Smooth muscle cell (in vitro differentiated cells): ENCODE measurements at regions not wholly inside any gene's neighbourhood (a gene's known extent, or its start where the extent isn't known, plus 50 kb on each side); places are given as distances from the start of the nearest gene placed in this dataset.
"Not testable (repeated sequence)": the region's sequence is repeated elsewhere in the genome, so short reads cannot be mapped to it uniquely, and the experiment has no call there.

Source experiments
- DNase-seq: peaks from one replicate; lab custom pipeline; 2025; ENCODE audit not compliant: unreplicated experiment; lab: John Stamatoyannopoulos, UW
- H2AFZ ChIP-seq: fragments of 200-600 bp; sonication (generic); 2 replicates; pipeline ENCODE4 v1.6.0; 2016; ENCODE audit warnings: antibody characterized with exemption, low read depth, mild to moderate bottlenecking
- H3F3A ChIP-seq: fragments of 200-600 bp; sonication (generic); 2 replicates; pipeline ENCODE4 v1.6.0; 2017; ENCODE audit warnings: antibody characterized with exemption, low read depth
- H3K27ac ChIP-seq: fragments of 200-600 bp; sonication (generic); 2 replicates; pipeline ENCODE4 v1.5.1; 2016; ENCODE audit warnings: low read depth, mild to moderate bottlenecking
- H3K27me3 ChIP-seq: fragments of 200-600 bp; sonication (generic); 2 replicates; pipeline ENCODE4 v1.6.1; 2016; ENCODE audit warnings: low read depth, mild to moderate bottlenecking
- H3K36me3 ChIP-seq: fragments of 200-600 bp; sonication (generic); 2 replicates; pipeline ENCODE4 v1.5.1; 2016; ENCODE audit warnings: low read depth
- H3K4me1 ChIP-seq: fragments of 200-600 bp; sonication (generic); 2 replicates; pipeline ENCODE4 v1.5.1; 2016; ENCODE audit warnings: low read depth
- H3K4me2 ChIP-seq: fragments of 200-600 bp; sonication (generic); 2 replicates; pipeline ENCODE4 v1.6.0; 2016; ENCODE audit warnings: mild to moderate bottlenecking
- H3K4me3 ChIP-seq: fragments of 200-600 bp; sonication (generic); 2 replicates; pipeline ENCODE4 v1.5.1; 2016; ENCODE audit warnings: mild to moderate bottlenecking
- H3K79me2 ChIP-seq: fragments of 200-600 bp; sonication (generic); 2 replicates; pipeline ENCODE4 v1.6.0; 2016; ENCODE audit warnings: low read depth, mild to moderate bottlenecking
- H3K9ac ChIP-seq: fragments of 200-600 bp; sonication (generic); 2 replicates; pipeline ENCODE4 v1.6.0; 2016; ENCODE audit warnings: low read depth
- H3K9me3 ChIP-seq: fragments of 200-600 bp; sonication (generic); replicated peaks from 2 replicates; pipeline ENCODE4 v1.5.1; 2016; ENCODE audit warnings: low read depth
- H4K20me1 ChIP-seq: fragments of 200-600 bp; sonication (generic); 2 replicates; pipeline ENCODE4 v1.6.0; 2016; ENCODE audit warnings: low read depth
- WGBS: methylation state at CpG from one replicate; pipeline ENCODE4 v1.1.7; 2016; ENCODE audit warnings: low lambda C conversion rate; 5-methylcytosine and 5-hydroxymethylcytosine counted together
- TF ChIP-seq, protein P1 (sequence below): fragments of 200-600 bp; sonication (generic); IDR thresholded peaks from 2 replicates; pipeline ENCODE4 v1.5.1; 2017; ENCODE audit warnings: borderline replicate concordance, mild to moderate bottlenecking, antibody characterized with exemption; ENCODE audit not compliant: insufficient read depth, poor library complexity, severe bottlenecking

DNA sequence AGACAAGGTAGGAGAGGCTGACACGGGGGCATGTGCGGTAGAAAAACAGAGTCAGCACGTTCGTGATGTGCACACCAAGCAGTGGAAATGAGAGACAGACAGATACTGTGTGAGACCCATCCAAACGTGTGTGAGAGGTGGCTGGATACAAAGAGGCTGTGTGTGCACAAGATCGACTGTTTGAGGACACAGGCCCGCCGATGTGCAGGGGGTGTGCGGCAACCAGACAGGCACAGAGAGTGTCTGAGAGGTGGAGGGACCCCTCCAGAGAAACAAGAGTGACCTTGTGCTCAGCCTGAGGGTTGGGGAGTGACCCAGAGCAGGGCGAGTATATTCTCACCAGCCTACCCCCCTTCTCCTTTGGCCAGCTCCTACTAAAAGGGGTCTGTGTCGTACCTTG is 97.8 kb upstream of the IPO9 start:
- H3K36me3 ChIP-seq, result no peaks in the 10 kb centered on the region
- peaks cover 83% of the 10 kb centered on the region for H4K20me1 ChIP-seq
- H3K9me3 ChIP-seq, result no peaks in the 10 kb centered on the region
- no peak overlapping the region for H3K4me3 ChIP-seq
- H3K27me3 ChIP-seq, result no peaks in the 10 kb centered on the region
- peaks cover 73% of the 10 kb centered on the region for H3K79me2 ChIP-seq
- peak overlapping the region; percentile 74 for H3K4me2 ChIP-seq
- no peak overlapping the region for H2AFZ ChIP-seq
- peaks cover 16% of the 10 kb centered on the region for H3F3A ChIP-seq
- H3K27ac ChIP-seq, result peak overlapping the region; percentile 90
- TF ChIP-seq, protein P1, sequence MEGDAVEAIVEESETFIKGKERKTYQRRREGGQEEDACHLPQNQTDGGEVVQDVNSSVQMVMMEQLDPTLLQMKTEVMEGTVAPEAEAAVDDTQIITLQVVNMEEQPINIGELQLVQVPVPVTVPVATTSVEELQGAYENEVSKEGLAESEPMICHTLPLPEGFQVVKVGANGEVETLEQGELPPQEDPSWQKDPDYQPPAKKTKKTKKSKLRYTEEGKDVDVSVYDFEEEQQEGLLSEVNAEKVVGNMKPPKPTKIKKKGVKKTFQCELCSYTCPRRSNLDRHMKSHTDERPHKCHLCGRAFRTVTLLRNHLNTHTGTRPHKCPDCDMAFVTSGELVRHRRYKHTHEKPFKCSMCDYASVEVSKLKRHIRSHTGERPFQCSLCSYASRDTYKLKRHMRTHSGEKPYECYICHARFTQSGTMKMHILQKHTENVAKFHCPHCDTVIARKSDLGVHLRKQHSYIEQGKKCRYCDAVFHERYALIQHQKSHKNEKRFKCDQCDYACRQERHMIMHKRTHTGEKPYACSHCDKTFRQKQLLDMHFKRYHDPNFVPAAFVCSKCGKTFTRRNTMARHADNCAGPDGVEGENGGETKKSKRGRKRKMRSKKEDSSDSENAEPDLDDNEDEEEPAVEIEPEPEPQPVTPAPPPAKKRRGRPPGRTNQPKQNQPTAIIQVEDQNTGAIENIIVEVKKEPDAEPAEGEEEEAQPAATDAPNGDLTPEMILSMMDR, result no peak
- peak overlapping the region; percentile 14 for H3K9ac ChIP-seq
- peaks cover 37% of the 10 kb centered on the region for H3K4me1 ChIP-seq
- DNase-seq, result no peak
- 61% methylated on average over 11 of the region's 11 CpGs for WGBS

DNA sequence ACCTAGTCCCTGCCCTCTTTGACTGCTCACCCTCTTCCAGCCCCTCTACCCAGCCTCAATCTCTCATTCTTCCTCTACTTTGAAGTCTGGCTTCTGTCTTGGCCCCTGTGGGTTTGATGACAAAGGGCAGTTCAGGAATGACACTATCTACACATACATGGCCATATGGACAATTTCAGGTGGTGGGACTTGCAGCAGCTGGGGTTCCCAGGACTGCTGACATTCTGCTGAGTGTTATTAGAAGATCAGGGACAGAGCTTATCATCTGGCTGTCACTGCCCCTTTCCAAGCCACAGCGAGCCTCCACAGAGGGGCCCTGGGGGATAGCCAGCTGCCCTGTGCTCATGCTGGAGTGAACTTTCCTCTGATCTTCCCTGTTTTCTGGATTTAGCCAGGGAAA is 97.4 kb upstream of the IPO9 start:
- Histone ChIP-seq H3K9ac (peak overlapping the region; percentile 27), H3K79me2 (peaks cover 75% of the 10 kb centered on the region), H3K4me2 (peak overlapping the region; percentile 74)

DNA sequence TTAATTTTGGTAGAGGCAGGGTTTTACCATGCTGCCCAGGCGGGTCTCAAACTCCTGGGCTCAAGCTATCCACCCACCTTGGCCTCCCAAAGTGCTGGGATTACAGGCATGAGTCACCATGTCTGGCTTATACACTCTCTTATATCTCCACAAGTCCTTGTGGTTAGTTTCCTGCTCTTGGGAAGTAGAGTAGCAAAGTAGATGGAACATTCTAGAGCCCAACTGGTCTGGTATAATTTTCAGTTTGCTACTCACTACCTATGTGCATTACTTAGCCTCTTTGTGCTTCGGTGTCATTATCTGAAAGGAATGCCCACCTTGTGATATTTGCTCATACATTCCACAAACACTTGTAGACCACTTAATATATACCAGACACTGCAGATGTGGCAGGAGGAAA is 96.6 kb upstream of the IPO9 start:
- Histone ChIP-seq H3K9me3 (no peaks in the 10 kb centered on the region), H3K9ac (no peak overlapping the region), H4K20me1 (peaks cover 83% of the 10 kb centered on the region), H2AFZ (no peak overlapping the region), H3K36me3 (no peaks in the 10 kb centered on the region), H3K27me3 (no peaks in the 10 kb centered on the region), H3K4me1 (peaks cover 42% of the 10 kb centered on the region), H3K27ac (peak overlapping the region; percentile 90), H3K79me2 (peaks cover 77% of the 10 kb centered on the region), H3K4me3 (no peak overlapping the region), H3F3A (peaks cover 23% of the 10 kb centered on the region), H3K4me2 (peak overlapping the region; percentile 74)
- WGBS, result 21% methylated on average over 2 of the region's 2 CpGs
- TF ChIP-seq, protein P1, result no peak
- DNase-seq, result no peak

More for the DNA sequence above, 97.4 kb upstream of the IPO9 start:
- Histone ChIP-seq H3K4me3 (no peak overlapping the region), H3K27ac (peak overlapping the region; percentile 90), H4K20me1 (peaks cover 83% of the 10 kb centered on the region), H3F3A (peaks cover 20% of the 10 kb centered on the region), H3K27me3 (no peaks in the 10 kb centered on the region), H3K9me3 (no peaks in the 10 kb centered on the region), H2AFZ (no peak overlapping the region), H3K4me1 (peaks cover 40% of the 10 kb centered on the region), H3K36me3 (no peaks in the 10 kb centered on the region)
- DNase-seq, result no peak
- 11% methylated on average over 1 of the region's 1 CpG for WGBS
- TF ChIP-seq, protein P1, result no peak

DNA sequence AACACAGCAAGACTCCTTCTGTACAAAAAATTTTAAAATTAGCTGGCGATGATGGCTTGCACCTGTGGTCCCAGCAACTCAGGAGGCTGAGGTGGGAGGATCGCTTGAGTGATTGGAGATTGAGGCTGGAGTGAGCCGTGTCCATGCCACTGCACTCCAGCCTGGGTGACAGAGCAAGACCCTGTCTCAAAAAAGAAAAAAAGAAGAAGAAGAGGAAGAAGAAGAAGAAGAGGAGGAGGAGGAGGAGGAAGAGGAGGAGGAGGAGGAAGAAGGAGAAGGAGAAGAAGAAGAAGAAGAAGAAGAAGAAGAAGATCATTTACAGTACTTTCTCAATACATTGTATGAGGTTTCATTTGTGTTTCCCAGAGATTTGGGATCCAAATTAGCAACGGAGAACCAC is 94.7 kb upstream of the IPO9 start:
- DNase-seq, H3K4me3 ChIP-seq, H3K9me3 ChIP-seq, H3K27ac ChIP-seq, H2AFZ ChIP-seq, H3K9ac ChIP-seq, H3K36me3 ChIP-seq, H3K27me3 ChIP-seq, H3K4me2 ChIP-seq: not testable (repeated sequence)
- Histone ChIP-seq H4K20me1 (peaks cover 81% of the 10 kb centered on the region), H3K79me2 (peaks cover 66% of the 10 kb centered on the region), H3K4me1 (peaks cover 60% of the 10 kb centered on the region), H3F3A (peaks cover 27% of the 10 kb centered on the region)
- WGBS, result 82% methylated on average over 4 of the region's 4 CpGs
